ENCODE measurements at regions not wholly inside any gene's neighbourhood (a gene's known extent, or its start where the extent isn't known, plus 50 kb on each side); places are given as distances from the start of the nearest gene placed in this dataset.

GRCh38 chr2:2633017-2633416 lies 301.9 kb upstream of the MYT1L start:
- Mint-ChIP-seq H3K36me3 (no peaks in the 10 kb centered on the region), H3K9me3 (no peaks in the 10 kb centered on the region), H3K4me1 (peaks cover 23% of the 10 kb centered on the region), H3K27ac (no peak overlapping the region), H3K27me3 (ENCODE audit: insufficient read depth, low read depth) (peaks cover 15% of the 10 kb centered on the region), H3K4me3 (no peak overlapping the region)
- no peaks in the 10 kb centered on the region for H3K27me3 ChIP-seq
- no peaks in the 10 kb centered on the region for H3F3A ChIP-seq (ENCODE audit: low read depth)
- no peaks in the 10 kb centered on the region for H3K36me3 ChIP-seq
- H3K4me2 ChIP-seq, result no peak overlapping the region
- H4K20me1 ChIP-seq (ENCODE audit: low read depth), result no peaks in the 10 kb centered on the region
- peaks cover 2% of the 10 kb centered on the region for H3K4me1 ChIP-seq
- no peak overlapping the region for H2AFZ ChIP-seq (replicated peaks)
- DNase-seq (ENCODE audit: low spot score), result no peak
- no peaks in the 10 kb centered on the region for H3K79me2 ChIP-seq (ENCODE audit: low read depth)
- no peak overlapping the region for H3K4me3 ChIP-seq
- H3K27ac ChIP-seq, result no peak overlapping the region
- no peaks in the 10 kb centered on the region for H3K9me3 ChIP-seq (ENCODE audit: low read depth)
- no peak overlapping the region for H3K9ac ChIP-seq
- TF ChIP-seq CTCF (IDR thresholded peaks at IDR 0.05) (no peak), EZH2phosphoT487 (IDR thresholded peaks at IDR 0.05) (no peak), EZH2 (IDR thresholded peaks at IDR 0.05) (no peak)

- H3K9ac ChIP-seq, result no peak overlapping the region
- H3K27ac Mint-ChIP-seq, result no peak overlapping the region
These were observed 292.9 kb upstream of the MYT1L start for GRCh38 chr2:2623939-2624338.

DNA sequence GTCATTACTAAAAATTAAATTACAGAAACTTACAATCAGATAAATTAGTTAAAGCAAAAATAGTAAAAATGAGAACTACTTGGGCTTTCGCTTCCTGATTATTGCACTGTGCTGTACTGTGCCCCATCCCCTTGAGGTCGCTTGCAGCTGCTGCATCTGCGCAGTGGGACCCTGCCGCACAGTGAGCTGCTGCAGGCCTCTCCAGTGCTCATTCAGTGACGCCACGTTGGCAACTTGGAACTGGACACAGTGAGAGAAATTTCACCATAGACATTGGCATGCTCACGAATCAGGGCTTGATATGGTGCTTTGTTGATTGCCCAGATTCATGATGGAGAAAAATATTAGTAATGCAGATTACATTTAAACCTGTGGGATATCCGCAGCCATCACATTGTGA lies 290.8 kb upstream of the MYT1L start:
- Histone ChIP-seq H3K9me3 (ENCODE audit: low read depth) (no peaks in the 10 kb centered on the region), H3K79me2 (ENCODE audit: low read depth) (no peaks in the 10 kb centered on the region), H3K4me2 (no peak overlapping the region), H3K27ac (no peak overlapping the region), H3K4me1 (no peaks in the 10 kb centered on the region), H3K27me3 (peaks cover 6% of the 10 kb centered on the region), H3K36me3 (no peaks in the 10 kb centered on the region), H3K4me3 (no peak overlapping the region), H3K9ac (no peak overlapping the region), H2AFZ (replicated peaks) (no peak overlapping the region), H3F3A (ENCODE audit: low read depth) (no peaks in the 10 kb centered on the region), H4K20me1 (ENCODE audit: low read depth) (no peaks in the 10 kb centered on the region)
- H3K27me3 Mint-ChIP-seq (ENCODE audit: insufficient read depth, low read depth), result no peaks in the 10 kb centered on the region
- no peak overlapping the region for H3K27ac Mint-ChIP-seq
- H3K4me1 Mint-ChIP-seq, result no peaks in the 10 kb centered on the region
- H3K9me3 Mint-ChIP-seq, result no peaks in the 10 kb centered on the region
- no peak overlapping the region for H3K4me3 Mint-ChIP-seq
- no peak for DNase-seq (ENCODE audit: low spot score)
- H3K36me3 Mint-ChIP-seq, result no peaks in the 10 kb centered on the region
- TF ChIP-seq EZH2phosphoT487 (IDR thresholded peaks at IDR 0.05) (no peak), EZH2 (IDR thresholded peaks at IDR 0.05) (no peak), CTCF (IDR thresholded peaks at IDR 0.05) (no peak)

More at GRCh38 chr2:2623939-2624338, 292.9 kb upstream of the MYT1L start:
- DNase-seq (ENCODE audit: low spot score), result no peak
- Mint-ChIP-seq H3K4me1 (no peaks in the 10 kb centered on the region), H3K36me3 (no peaks in the 10 kb centered on the region), H3K4me3 (no peak overlapping the region), H3K27me3 (ENCODE audit: insufficient read depth, low read depth) (peaks cover 2% of the 10 kb centered on the region), H3K9me3 (no peaks in the 10 kb centered on the region)
- Histone ChIP-seq H3K27me3 (no peaks in the 10 kb centered on the region), H3F3A (ENCODE audit: low read depth) (no peaks in the 10 kb centered on the region), H3K9me3 (ENCODE audit: low read depth) (no peaks in the 10 kb centered on the region), H3K4me1 (no peaks in the 10 kb centered on the region), H4K20me1 (ENCODE audit: low read depth) (no peaks in the 10 kb centered on the region), H3K27ac (no peak overlapping the region), H3K4me3 (no peak overlapping the region), H2AFZ (replicated peaks) (no peak overlapping the region), H3K4me2 (no peak overlapping the region), H3K36me3 (no peaks in the 10 kb centered on the region), H3K79me2 (ENCODE audit: low read depth) (no peaks in the 10 kb centered on the region)
- no peak for TF ChIP-seq EZH2 (IDR thresholded peaks at IDR 0.05)
- TF ChIP-seq EZH2phosphoT487 (IDR thresholded peaks at IDR 0.05), result no peak
- TF ChIP-seq CTCF (IDR thresholded peaks at IDR 0.05), result no peak
